Hepatocyte (in vitro differentiated cells): ENCODE measurements at regions not wholly inside any gene's neighbourhood (a gene's known extent, or its start where the extent isn't known, plus 50 kb on each side); places are given as distances from the start of the nearest gene placed in this dataset.

Experiments
- DNase-seq: peaks from one replicate; pipeline ENCODE4 v3.0.0-alpha.2; 2016; ENCODE audit warnings: low spot score
- H2AFZ ChIP-seq: fragments of 200-600 bp; sonication (generic); 2 replicates; pipeline ENCODE4 v1.6.0; 2016; ENCODE audit warnings: antibody characterized with exemption, mild to moderate bottlenecking
- H3K27ac ChIP-seq: fragments of 200-600 bp; sonication (generic); 2 replicates; pipeline ENCODE4 v1.5.1; 2016; ENCODE audit warnings: mild to moderate bottlenecking
- H3K27me3 ChIP-seq: fragments of 200-600 bp; sonication (generic); 2 replicates; pipeline ENCODE4 v1.6.1; 2016
- H3K36me3 ChIP-seq: fragments of 200-600 bp; sonication (generic); replicated peaks from 2 replicates; pipeline ENCODE4 v1.5.1; 2016; ENCODE audit warnings: low read depth; ENCODE audit not compliant: insufficient read depth
- H3K4me1 ChIP-seq: fragments of 200-600 bp; sonication (generic); 2 replicates; pipeline ENCODE4 v1.5.1; 2016; ENCODE audit warnings: mild to moderate bottlenecking, moderate library complexity; ENCODE audit not compliant: insufficient read depth
- H3K4me2 ChIP-seq: fragments of 200-600 bp; sonication (generic); 2 replicates; pipeline ENCODE4 v1.6.0; 2016
- H3K4me3 ChIP-seq: fragments of 200-600 bp; sonication (generic); 2 replicates; pipeline ENCODE4 v1.5.1; 2016; ENCODE audit warnings: mild to moderate bottlenecking
- H3K79me2 ChIP-seq: fragments of 200-600 bp; sonication (generic); 2 replicates; pipeline ENCODE4 v1.6.0; 2017; ENCODE audit warnings: mild to moderate bottlenecking
- H3K9me2 ChIP-seq: fragments of 200-600 bp; sonication (generic); replicated peaks from 2 replicates; pipeline ENCODE4 v1.6.0; 2017; ENCODE audit warnings: mild to moderate bottlenecking; ENCODE audit not compliant: insufficient read depth
- H3K9me3 ChIP-seq: fragments of 200-600 bp; sonication (generic); 2 replicates; pipeline ENCODE4 v1.5.1; 2016; ENCODE audit warnings: low read depth, mild to moderate bottlenecking
- H4K20me1 ChIP-seq: fragments of 200-600 bp; sonication (generic); 2 replicates; pipeline ENCODE4 v1.6.0; 2016; ENCODE audit warnings: mild to moderate bottlenecking; ENCODE audit not compliant: insufficient read depth, poor library complexity, severe bottlenecking
- CTCF ChIP-seq: fragments of 200-600 bp; sonication (generic); IDR thresholded peaks from 2 replicates; pipeline ENCODE4 v1.5.1; 2016; ENCODE audit warnings: antibody characterized with exemption, mild to moderate bottlenecking; ENCODE audit not compliant: poor library complexity
- EZH2 ChIP-seq: fragments of 200-600 bp; sonication (generic); IDR thresholded peaks from 2 replicates; pipeline ENCODE4 v1.6.1; 2016; ENCODE audit warnings: antibody characterized with exemption, mild to moderate bottlenecking, borderline replicate concordance
- EZH2phosphoT487 ChIP-seq: fragments of 200-600 bp; sonication (generic); IDR thresholded peaks from one replicate; pipeline ENCODE4 v1.6.1; 2018; ENCODE audit warnings: antibody characterized with exemption, mild to moderate bottlenecking, low read depth, moderate library complexity; ENCODE audit not compliant: unreplicated experiment, severe bottlenecking
- WGBS: methylation state at CpG from one replicate; pipeline ENCODE4 v1.1.6; 2016; ENCODE audit warnings: low lambda C conversion rate; ENCODE audit errors: missing lambda C conversion rate; 5-methylcytosine and 5-hydroxymethylcytosine counted together

- TF ChIP-seq EZH2phosphoT487 (no peak), EZH2 (no peak), CTCF (no peak)
- H3K27ac ChIP-seq: no peak overlapping the region
- no peak overlapping the region for H2AFZ ChIP-seq
- H3K4me1 ChIP-seq: no peaks in the 10 kb centered on the region
- WGBS: 95% methylated on average over 4 of the region's 4 CpGs
- H4K20me1 ChIP-seq: no peaks in the 10 kb centered on the region
- no peaks in the 10 kb centered on the region for H3K9me3 ChIP-seq
- no peaks in the 10 kb centered on the region for H3K9me2 ChIP-seq
- no peaks in the 10 kb centered on the region for H3K36me3 ChIP-seq
- H3K4me2 ChIP-seq: no peak overlapping the region
- no peak for DNase-seq
- H3K27me3 ChIP-seq: no peaks in the 10 kb centered on the region
- no peak overlapping the region for H3K4me3 ChIP-seq
- no peaks in the 10 kb centered on the region for H3K79me2 ChIP-seq
Observed at GRCh38 chr13:95432141-95432540, 120.4 kb upstream of the CLDN10 start.

GRCh38 chr13:95433537-95433936 lies 119.0 kb upstream of the CLDN10 start:
- no peak for DNase-seq
- Histone ChIP-seq H2AFZ (no peak overlapping the region), H3K4me3 (no peak overlapping the region), H3K4me2 (no peak overlapping the region), H3K79me2 (no peaks in the 10 kb centered on the region), H3K9me2 (no peaks in the 10 kb centered on the region), H3K27me3 (no peaks in the 10 kb centered on the region), H3K27ac (no peak overlapping the region), H3K4me1 (no peaks in the 10 kb centered on the region), H3K36me3 (no peaks in the 10 kb centered on the region), H4K20me1 (no peaks in the 10 kb centered on the region), H3K9me3 (no peaks in the 10 kb centered on the region)
- 96% methylated on average over 21 of the region's 21 CpGs for WGBS
- TF ChIP-seq EZH2phosphoT487 (no peak), EZH2 (no peak), CTCF (no peak)

- TF ChIP-seq EZH2phosphoT487: no peak
- TF ChIP-seq CTCF: no peak
- TF ChIP-seq EZH2: no peak
- Histone ChIP-seq H3K9me2 (no peaks in the 10 kb centered on the region), H3K4me3 (no peak overlapping the region), H4K20me1 (no peaks in the 10 kb centered on the region), H3K36me3 (no peaks in the 10 kb centered on the region), H3K4me1 (no peaks in the 10 kb centered on the region), H2AFZ (no peak overlapping the region), H3K4me2 (no peak overlapping the region), H3K27ac (no peak overlapping the region), H3K9me3 (no peaks in the 10 kb centered on the region), H3K79me2 (no peaks in the 10 kb centered on the region), H3K27me3 (no peaks in the 10 kb centered on the region)
- DNase-seq: no peak
Observed at GRCh38 chr13:95434111-95434510, 118.4 kb upstream of the CLDN10 start.

GRCh38 chr13:95437561-95437960 lies 115.0 kb upstream of the CLDN10 start:
- H3K27ac ChIP-seq: no peak overlapping the region
- no peak for DNase-seq
- no peak overlapping the region for H2AFZ ChIP-seq
- no peaks in the 10 kb centered on the region for H3K9me3 ChIP-seq
- H3K79me2 ChIP-seq: no peaks in the 10 kb centered on the region
- 93% methylated on average over 7 of the region's 7 CpGs for WGBS
- no peaks in the 10 kb centered on the region for H3K9me2 ChIP-seq
- no peak for TF ChIP-seq CTCF
- TF ChIP-seq EZH2phosphoT487: no peak
- TF ChIP-seq EZH2: no peak
- H3K36me3 ChIP-seq: no peaks in the 10 kb centered on the region
- no peak overlapping the region for H3K4me3 ChIP-seq
- no peak overlapping the region for H3K4me2 ChIP-seq
- no peaks in the 10 kb centered on the region for H4K20me1 ChIP-seq
- H3K4me1 ChIP-seq: no peaks in the 10 kb centered on the region
- H3K27me3 ChIP-seq: no peaks in the 10 kb centered on the region
